EL (cell line): ENCODE measurements at regions not wholly inside any gene's neighbourhood (a gene's known extent, or its start where the extent isn't known, plus 50 kb on each side); places are given as distances from the start of the nearest gene placed in this dataset.

Source experiments
- DNase-seq: peaks from one replicate; pipeline ENCODE4 v3.0.0-alpha.2; 2016

- no peak for DNase-seq
These were observed 381.0 kb upstream of the RGMA start for GRCh38 chr15:93469994-93470393.

DNA sequence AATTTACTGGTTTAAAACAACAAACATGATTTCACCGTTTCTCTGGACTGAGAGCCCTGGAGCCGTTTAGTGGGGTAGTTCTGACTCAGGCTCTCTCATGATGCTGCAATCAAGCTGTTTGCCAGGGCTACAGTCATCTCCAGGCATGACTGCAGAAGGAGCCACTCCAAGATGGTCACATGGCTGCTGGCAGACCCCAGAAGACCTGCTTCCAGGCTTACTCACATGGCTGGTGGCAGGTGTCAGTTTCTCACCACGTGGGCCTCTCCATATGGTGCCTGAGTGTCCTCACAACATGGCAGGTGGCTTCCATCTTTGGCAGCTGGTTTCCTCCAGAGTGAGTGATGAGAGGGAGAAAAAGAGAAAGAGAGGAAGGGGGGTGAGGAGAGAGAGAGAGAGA is 378.3 kb upstream of the RGMA start:
- no peak for DNase-seq

DNA sequence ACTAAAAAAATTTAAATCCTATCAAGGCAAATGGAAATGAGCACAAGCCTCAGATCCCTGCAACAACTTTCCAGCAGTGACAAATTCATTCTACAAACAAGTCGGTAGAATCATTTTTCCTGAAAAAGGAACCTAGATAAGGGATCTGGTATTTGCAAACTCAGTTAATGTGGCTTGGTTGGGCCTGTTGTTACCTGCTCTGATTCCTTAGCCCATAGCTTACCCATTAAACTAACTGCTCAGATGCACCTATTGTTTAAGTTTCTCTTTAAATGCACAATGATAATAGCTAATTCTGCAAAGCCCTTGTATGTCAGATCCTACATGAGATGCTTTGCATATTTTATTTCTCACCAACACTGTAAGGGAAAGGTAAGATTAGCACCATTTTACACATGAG is 377.4 kb upstream of the RGMA start:
- no peak for DNase-seq

- DNase-seq = no peak
These were observed 373.7 kb upstream of the RGMA start for GRCh38 chr15:93462690-93463089.

- no peak for DNase-seq
These were observed 371.7 kb upstream of the RGMA start for GRCh38 chr15:93460717-93461116.

- no peak for DNase-seq
These were observed 370.4 kb upstream of the RGMA start for GRCh38 chr15:93459396-93459795.

GRCh38 chr15:93458597-93458996 is 369.6 kb upstream of the RGMA start:
- DNase-seq = no peak

DNA sequence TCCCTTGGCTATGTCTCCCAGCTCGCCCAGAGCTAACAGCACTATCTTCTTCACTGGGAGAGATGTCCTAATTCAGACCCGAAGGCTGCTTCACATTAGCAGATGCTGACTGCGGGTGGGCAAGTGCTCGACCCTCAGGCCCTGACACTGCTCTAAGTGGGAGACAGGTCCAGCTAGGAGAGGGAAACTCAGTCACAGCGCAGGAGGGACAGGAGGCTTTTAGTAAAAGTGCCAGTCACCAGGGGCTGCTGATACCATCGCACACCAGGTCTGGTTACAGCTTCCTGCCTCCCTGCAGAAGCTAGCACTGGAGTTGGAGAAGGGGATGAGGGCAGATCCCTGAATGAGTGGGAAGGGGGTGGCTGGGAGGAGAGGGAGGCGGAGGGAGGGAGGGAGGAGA is 365.8 kb upstream of the RGMA start:
- DNase-seq = no peak

GRCh38 chr15:93452537-93453211 is 363.7 kb upstream of the RGMA start:
- DNase-seq = no peak

DNA sequence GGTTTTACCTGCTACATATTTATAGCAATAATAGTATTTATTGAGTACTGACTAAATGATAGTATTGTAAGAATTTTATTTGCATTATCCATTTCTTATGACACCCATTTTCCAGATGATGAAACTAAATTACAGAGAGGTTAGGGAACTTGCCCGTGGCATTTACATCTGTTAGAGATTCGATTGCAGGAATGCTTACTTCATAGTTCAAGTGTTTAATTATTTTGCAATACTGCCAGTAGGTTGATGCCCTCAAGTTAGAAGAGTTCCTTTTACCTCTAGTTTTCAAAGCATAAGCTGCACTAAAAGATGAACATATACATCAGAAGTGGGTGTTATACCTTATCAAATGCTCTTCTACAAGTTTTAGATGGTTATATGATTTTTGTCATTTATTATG is 362.8 kb upstream of the RGMA start:
- no peak for DNase-seq

GRCh38 chr15:93451265-93451664 is 362.3 kb upstream of the RGMA start:
- DNase-seq = no peak

DNA sequence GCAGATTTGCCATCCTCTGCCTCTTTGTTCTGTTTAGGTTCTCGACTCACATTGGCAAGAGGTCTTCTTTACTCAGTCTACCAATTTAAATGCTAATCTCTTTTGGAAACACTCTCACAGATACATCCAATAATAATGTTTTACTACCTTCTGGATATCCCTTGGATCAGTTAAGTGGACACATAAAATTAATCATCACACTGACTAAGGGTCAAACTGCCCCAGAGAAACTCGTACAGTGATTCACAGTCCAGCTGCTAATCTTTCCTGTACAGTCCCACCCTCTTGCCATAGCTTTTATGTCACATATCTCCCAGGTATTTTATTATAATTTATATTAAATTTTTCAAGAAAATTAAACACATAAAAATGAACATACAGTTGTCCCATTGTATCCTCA is 360.8 kb upstream of the RGMA start:
- DNase-seq = no peak

- no peak for DNase-seq
These were observed 349.3 kb upstream of the RGMA start for GRCh38 chr15:93438310-93438709.

DNA sequence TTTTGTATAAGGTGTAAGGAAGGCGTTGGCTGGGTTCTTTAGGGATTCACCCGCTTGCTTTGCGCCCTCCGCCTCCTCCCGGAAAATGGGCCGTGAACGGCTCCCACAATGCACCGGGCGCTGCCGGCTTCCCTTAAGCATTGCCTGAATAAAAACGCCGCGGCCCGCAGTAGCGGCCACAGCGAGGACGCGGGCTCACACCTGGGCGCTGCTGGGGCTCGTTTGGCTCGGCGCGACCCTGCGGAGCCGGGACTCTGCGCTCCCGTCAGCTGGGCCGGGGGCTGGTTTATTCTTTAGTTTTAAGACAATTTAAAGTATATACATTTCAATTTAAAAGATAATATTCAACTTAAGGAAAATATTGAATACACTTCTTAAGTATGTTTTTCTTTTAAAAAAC is 343.5 kb upstream of the RGMA start:
- DNase-seq = no peak

- DNase-seq = no peak
These were observed 339.9 kb upstream of the RGMA start for GRCh38 chr15:93428807-93429351.

DNA sequence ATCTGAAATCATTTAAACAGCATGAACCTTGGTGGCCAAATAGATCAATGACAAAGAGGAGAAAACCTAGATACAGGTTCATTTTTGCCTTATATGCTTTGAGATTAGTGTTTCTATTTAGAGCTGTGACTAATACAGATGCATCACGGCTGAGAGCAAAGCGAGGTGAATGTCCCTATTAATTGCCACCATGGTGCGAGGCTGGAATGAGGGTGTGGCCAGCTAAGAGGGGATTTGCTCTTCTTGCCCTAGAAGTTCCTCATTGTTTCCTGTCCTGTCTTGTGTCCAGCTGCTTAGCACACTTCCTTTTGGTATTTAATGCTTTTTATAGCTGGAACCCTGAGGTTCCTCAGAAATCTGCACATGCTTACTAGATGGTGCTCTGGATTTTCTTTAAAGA is 339.1 kb upstream of the RGMA start:
- DNase-seq = no peak

DNA sequence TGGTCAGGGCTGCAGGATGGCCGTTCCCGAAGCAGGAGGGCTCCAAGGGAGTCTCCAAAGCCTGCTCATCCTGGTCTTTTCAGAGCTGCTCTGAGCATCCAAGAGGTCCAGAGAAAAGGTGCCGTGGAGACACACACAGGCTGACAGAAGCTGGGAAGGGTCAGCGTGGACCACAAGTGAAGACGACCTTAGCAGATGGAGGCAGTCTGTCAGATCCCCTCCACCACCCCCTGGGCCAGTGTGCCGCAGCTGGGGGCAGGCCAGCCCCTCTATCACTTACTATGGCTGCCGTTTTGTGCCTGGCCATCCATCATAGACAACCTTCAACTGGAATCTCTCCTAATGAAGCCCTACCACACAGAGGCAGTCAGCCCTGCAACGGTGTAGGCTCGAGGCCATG is 335.1 kb upstream of the RGMA start:
- DNase-seq = no peak

DNA sequence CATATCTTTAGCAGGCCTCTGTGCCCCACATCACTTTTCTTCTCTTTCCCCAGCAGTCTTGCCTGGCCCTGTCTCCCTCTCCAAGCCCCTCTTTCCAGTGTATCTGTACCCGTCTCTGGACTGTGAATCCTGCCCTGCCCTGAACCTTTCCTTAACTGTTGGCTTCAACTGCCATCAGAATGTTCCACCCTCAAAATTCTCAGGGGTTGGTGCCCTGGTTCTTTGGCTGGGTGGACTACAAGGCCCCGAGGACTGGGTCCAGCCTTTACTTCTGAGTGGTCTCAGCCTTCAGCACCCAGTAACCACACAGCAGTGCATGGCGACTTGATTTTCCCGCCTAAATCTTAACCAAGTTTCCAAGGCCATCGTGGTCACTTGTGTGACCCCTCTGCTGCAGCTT is 333.5 kb upstream of the RGMA start:
- DNase-seq = no peak

GRCh38 chr15:93420477-93420876 is 331.5 kb upstream of the RGMA start:
- DNase-seq = no peak

- no peak for DNase-seq
These were observed 331.0 kb upstream of the RGMA start for GRCh38 chr15:93420050-93420452.

DNA sequence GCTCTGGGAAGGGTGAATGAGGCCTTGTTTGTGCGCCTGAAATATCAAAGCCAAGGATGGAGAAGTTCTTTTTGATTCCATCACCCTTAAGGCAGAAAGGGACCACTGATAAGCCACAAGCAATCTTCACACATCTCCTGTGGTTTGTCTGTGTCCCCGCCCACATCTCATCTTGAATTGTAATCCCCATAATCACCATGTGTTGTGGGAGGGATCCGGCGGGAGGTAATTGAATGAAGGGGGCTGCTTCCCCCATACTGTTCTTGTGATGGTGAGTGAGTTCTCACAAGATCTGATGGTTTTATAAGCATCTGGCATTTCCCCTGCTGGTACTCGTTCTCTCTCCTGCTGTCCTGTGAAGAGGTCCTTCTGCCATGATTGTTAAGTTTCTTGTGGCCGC is 329.6 kb upstream of the RGMA start:
- DNase-seq = no peak

GRCh38 chr15:93417631-93418030 is 328.6 kb upstream of the RGMA start:
- no peak for DNase-seq

GRCh38 chr15:93417156-93417555 is 328.1 kb upstream of the RGMA start:
- DNase-seq = no peak

GRCh38 chr15:93415576-93415975 is 326.6 kb upstream of the RGMA start:
- no peak for DNase-seq

DNA sequence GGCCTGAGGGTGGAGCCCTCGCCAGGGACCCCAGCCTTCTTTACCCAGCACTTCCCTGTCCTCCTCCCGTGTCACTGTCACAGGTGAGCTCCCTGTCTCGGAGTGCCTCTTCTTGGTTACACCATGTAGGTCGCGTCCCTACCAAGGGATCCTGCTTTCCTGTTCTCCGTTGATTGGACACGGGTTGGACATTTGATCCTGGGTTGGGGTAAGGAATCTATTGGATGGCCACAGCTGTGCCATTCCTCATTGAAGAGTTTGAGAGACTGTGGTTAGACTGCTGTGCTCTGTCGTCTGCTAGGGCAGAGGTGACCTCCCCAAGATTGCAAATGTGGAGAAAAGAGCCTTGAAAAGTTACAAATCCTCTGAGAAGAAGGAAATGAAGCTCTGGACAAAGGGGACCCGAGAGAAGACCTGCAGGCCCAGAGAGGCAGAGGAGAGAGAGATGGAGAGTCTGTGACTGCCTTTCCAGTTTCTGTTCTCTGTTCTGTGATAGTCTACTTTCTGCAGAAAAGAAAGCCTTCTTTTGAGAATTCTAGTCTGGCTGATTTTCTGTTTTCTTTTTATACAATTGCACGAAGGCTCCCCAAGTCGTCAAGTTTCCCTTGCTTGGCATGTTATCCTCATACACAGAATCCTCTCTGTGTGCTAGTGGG is 325.7 kb upstream of the RGMA start:
- DNase-seq = no peak
